H1 (cell line): ENCODE measurements at regions not wholly inside any gene's neighbourhood (a gene's known extent, or its start where the extent isn't known, plus 50 kb on each side); places are given as distances from the start of the nearest gene placed in this dataset.

Source experiments
- CBX5 ChIP-seq: fragments of 300-800, 300-1000 bp; sonication (generic); IDR thresholded peaks from 2 replicates; pipeline ENCODE4 v1.7.1; 2016; ENCODE audit warnings: antibody characterized with exemption, low read length, low read depth
- CTCF ChIP-seq, 3 experiments: IDR thresholded peaks; 1 replicate in 2 of 3; 2 replicates in 1 of 3; pipeline versions ENCODE4 v1.5.1 to v1.6.1; 2011; ENCODE audit warnings: low read length in 3 of 3, mild to moderate bottlenecking in 3 of 3, inconsistent platforms in 2 of 3, low read depth in 1 of 3, moderate library complexity in 1 of 3; ENCODE audit not compliant: insufficient read depth in 1 of 3; ENCODE audit errors: control extremely low read depth in 1 of 3
- EP300 ChIP-seq, 2 experiments: IDR thresholded peaks; 1 replicate in 1 of 2; 2 replicates in 1 of 2; pipeline ENCODE4 v1.6.1; 2011 to 2012; ENCODE audit warnings: low read depth in 2 of 2, low read length in 2 of 2, mild to moderate bottlenecking in 2 of 2, borderline replicate concordance in 1 of 2, inconsistent platforms in 1 of 2, moderate library complexity in 1 of 2
- POLR2A ChIP-seq, 2 experiments: IDR thresholded peaks; 1 replicate in 1 of 2; 2 replicates in 1 of 2; pipeline ENCODE4 v1.6.1; 2011; ENCODE audit warnings: low read depth in 2 of 2, low read length in 2 of 2, mild to moderate bottlenecking in 2 of 2; ENCODE audit errors: control extremely low read depth in 1 of 2
- POLR2AphosphoS5 ChIP-seq: IDR thresholded peaks from 2 replicates; pipeline ENCODE4 v1.6.1; 2011; ENCODE audit warnings: low read depth, low read length
- SAP30 ChIP-seq: fragments of 300-600 bp; sonication (generic); IDR thresholded peaks from 2 replicates; pipeline ENCODE4 v1.7.1; 2012; ENCODE audit warnings: low read length, moderate library complexity, mild to moderate bottlenecking, inconsistent platforms; ENCODE audit not compliant: insufficient read depth, insufficient replicate concordance
- SIN3A ChIP-seq, 2 experiments: IDR thresholded peaks in 1 of 2; conservative IDR thresholded peaks in 1 of 2; 2 replicates each; pipeline ENCODE4 v1.6.1; 2011 to 2012; ENCODE audit warnings: low read length in 2 of 2, improper control_type of control experiment in 1 of 2, low read depth in 1 of 2, mild to moderate bottlenecking in 1 of 2
- SP2 ChIP-seq: IDR thresholded peaks from 2 replicates; pipeline ENCODE4 v1.6.1; 2012; ENCODE audit warnings: mild to moderate bottlenecking, low read length, inconsistent platforms
- SUZ12 ChIP-seq: fragments of 200-600 bp; sonication (generic); IDR thresholded peaks from 2 replicates; pipeline ENCODE4 v1.6.1; 2012; ENCODE audit warnings: mild to moderate bottlenecking, inconsistent platforms, low read length, moderate library complexity, mixed read lengths
- TAF1 ChIP-seq: IDR thresholded peaks from 2 replicates; pipeline ENCODE4 v1.6.1; 2011; ENCODE audit warnings: mild to moderate bottlenecking, low read depth, low read length
- USF2 ChIP-seq: IDR thresholded peaks from 2 replicates; pipeline ENCODE4 v1.6.1; 2011; ENCODE audit warnings: low read length, improper control_type of control experiment

GRCh38 chr7:1293950-1294411, 61.3 kb downstream of the UNCX start:
- no peak for TF ChIP-seq POLR2A (IDR thresholded peaks at IDR 0.05; ENCODE audit: control extremely low read depth in 1 of 2, low read depth in 2 of 2, low read length in 2 of 2)
- TF ChIP-seq EP300 (IDR thresholded peaks at IDR 0.05; ENCODE audit: borderline replicate concordance in 1 of 2, low read depth in 2 of 2, low read length in 2 of 2), result no peak
- no peak for TF ChIP-seq CTCF (IDR thresholded peaks at IDR 0.05; ENCODE audit: control extremely low read depth in 1 of 3, insufficient read depth in 1 of 3, low read depth in 1 of 3, low read length in 3 of 3)
- no peak for TF ChIP-seq SAP30
- TF ChIP-seq TAF1, result no peak
- no peak for TF ChIP-seq SIN3A (conservative IDR thresholded peaks at IDR 0.05 in 1 of 2, IDR thresholded peaks at IDR 0.05 in 1 of 2; ENCODE audit: low read depth in 1 of 2, low read length in 2 of 2)
- no peak for TF ChIP-seq SUZ12
- no peak for TF ChIP-seq CBX5
- no peak for TF ChIP-seq SP2
- TF ChIP-seq POLR2AphosphoS5, result no peak
- TF ChIP-seq USF2, result no peak
